Mesothelial cell of epicardium (in vitro differentiated cells): ENCODE measurements at regions not wholly inside any gene's neighbourhood (a gene's known extent, or its start where the extent isn't known, plus 50 kb on each side); places are given as distances from the start of the nearest gene placed in this dataset.

Experiments
- DNase-seq, 2 experiments: peaks; one replicate each; pipeline ENCODE4 v3.0.0; 2021; ENCODE audit warnings: low spot score in 2 of 2; ENCODE audit not compliant: unreplicated experiment in 2 of 2
- H3K27ac Mint-ChIP-seq: 2 replicates; pipeline ENCODE4 v1.8.0; 2021; ENCODE audit warnings: mixed read lengths
- H3K27me3 Mint-ChIP-seq: 2 replicates; pipeline ENCODE4 v1.8.0; 2021; ENCODE audit warnings: low read depth, mixed read lengths
- H3K36me3 Mint-ChIP-seq: 2 replicates; pipeline ENCODE4 v1.8.0; 2021; ENCODE audit warnings: mixed read lengths
- H3K4me1 Mint-ChIP-seq: 2 replicates; pipeline ENCODE4 v1.8.0; 2021; ENCODE audit warnings: mixed read lengths
- H3K4me3 Mint-ChIP-seq: 2 replicates; pipeline ENCODE4 v1.8.0; 2021; ENCODE audit warnings: mild to moderate bottlenecking, moderate library complexity, mixed read lengths
- H3K9me3 Mint-ChIP-seq: 2 replicates; pipeline ENCODE4 v1.8.0; 2021; ENCODE audit warnings: mixed read lengths
- TF ChIP-seq, protein P1 (sequence below): fragments of 200-600 bp; sonication (generic); IDR thresholded peaks from one replicate; pipeline ENCODE4 v1.5.0; 2021; ENCODE audit warnings: antibody characterized with exemption; ENCODE audit not compliant: unreplicated experiment

DNA sequence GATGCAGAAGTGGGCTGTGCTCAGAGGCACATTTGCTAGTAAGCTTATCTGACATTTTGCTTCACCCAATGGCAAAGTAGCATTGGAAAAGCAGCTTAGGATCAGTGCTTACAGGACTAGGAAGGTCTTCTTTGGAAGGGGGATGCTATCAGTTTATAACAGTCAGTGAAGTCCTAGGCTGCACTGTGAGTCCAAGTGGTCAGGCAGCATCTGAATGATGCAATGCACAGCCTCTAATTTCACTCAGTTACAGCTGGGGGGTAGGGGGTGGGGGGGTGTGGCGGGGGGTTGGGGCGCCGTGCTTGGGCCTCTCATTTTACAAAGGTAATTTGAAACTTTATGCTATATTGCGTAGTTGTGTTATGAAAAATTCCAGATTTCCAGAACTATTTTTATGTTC is 652.3 kb upstream of the MGMT start:
- Mint-ChIP-seq H3K36me3 (no peaks in the 10 kb centered on the region), H3K27me3 (peaks cover 30% of the 10 kb centered on the region), H3K4me1 (no peaks in the 10 kb centered on the region), H3K27ac (no peak overlapping the region), H3K9me3 (no peaks in the 10 kb centered on the region), H3K4me3 (no peak overlapping the region)
- TF ChIP-seq, protein P1, sequence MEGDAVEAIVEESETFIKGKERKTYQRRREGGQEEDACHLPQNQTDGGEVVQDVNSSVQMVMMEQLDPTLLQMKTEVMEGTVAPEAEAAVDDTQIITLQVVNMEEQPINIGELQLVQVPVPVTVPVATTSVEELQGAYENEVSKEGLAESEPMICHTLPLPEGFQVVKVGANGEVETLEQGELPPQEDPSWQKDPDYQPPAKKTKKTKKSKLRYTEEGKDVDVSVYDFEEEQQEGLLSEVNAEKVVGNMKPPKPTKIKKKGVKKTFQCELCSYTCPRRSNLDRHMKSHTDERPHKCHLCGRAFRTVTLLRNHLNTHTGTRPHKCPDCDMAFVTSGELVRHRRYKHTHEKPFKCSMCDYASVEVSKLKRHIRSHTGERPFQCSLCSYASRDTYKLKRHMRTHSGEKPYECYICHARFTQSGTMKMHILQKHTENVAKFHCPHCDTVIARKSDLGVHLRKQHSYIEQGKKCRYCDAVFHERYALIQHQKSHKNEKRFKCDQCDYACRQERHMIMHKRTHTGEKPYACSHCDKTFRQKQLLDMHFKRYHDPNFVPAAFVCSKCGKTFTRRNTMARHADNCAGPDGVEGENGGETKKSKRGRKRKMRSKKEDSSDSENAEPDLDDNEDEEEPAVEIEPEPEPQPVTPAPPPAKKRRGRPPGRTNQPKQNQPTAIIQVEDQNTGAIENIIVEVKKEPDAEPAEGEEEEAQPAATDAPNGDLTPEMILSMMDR, result no peak
- DNase-seq, result no peak

DNA sequence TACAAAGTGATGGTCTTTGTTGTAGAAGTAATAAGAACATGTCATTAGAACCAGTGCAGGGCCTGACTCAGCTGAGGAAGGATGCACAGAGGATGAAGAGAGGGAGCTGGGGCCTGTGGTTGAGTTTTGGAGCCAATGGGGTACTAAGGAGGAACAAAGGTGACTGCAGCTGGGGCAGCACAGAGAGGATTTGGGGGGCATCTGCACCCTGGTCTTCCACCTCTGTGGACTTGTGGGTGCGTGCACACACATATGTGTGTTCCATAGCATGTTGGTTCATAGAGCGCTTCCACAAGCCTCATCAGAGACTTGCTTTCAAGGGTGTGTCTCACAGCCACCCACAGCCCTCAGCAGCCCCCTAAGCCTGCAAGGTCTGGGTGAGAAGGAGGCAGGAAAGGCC is 650.3 kb upstream of the MGMT start:
- Mint-ChIP-seq H3K4me3 (no peak overlapping the region), H3K27ac (no peak overlapping the region), H3K36me3 (no peaks in the 10 kb centered on the region), H3K4me1 (no peaks in the 10 kb centered on the region), H3K9me3 (no peaks in the 10 kb centered on the region), H3K27me3 (peaks cover 20% of the 10 kb centered on the region)
- no peak for DNase-seq
- TF ChIP-seq, protein P1, result no peak

DNA sequence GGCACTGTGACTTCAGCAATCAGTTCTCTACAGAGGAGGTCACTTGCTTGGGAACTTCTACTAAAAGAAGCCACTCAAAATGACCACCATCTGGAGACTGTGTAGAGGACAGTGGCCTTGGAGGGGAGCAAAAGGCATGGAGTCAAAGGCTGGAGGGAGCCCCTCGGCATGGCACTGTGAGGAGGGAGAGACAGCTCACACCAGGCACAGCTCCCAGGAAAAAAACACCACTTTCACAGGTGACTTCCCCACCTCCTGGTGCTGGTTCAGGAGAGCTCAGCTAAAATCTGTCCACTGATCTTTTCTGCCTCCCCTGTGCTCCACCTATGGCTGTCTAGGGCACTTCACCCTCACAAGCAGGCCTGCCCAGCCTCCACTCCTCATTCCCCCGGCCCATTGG is 649.4 kb upstream of the MGMT start:
- TF ChIP-seq, protein P1, result no peak
- H3K9me3 Mint-ChIP-seq, result no peaks in the 10 kb centered on the region

DNA sequence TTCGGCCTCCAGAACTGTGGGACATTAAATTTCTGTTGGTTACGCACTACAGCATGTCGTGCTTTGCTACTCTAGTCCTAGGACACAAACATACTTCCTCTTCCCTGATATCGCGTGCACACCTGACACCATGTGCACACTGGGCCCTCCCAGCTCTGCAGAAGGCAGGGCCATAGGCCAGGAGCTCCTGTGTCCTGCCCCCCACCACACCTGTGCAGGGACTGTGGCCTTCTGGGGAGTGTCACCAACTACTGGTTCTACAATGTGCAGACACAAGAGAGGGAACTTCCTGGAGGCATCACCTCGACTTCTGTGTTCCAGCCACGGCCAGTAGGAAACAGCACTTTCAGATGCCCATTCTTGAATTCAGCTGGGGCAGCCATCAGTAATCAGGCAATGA is 646.4 kb upstream of the MGMT start:
- H3K9me3 Mint-ChIP-seq, result no peaks in the 10 kb centered on the region
- no peak overlapping the region for H3K4me3 Mint-ChIP-seq

More for the DNA sequence above, 649.4 kb upstream of the MGMT start:
- H3K36me3 Mint-ChIP-seq, result no peaks in the 10 kb centered on the region
- peaks cover 23% of the 10 kb centered on the region for H3K27me3 Mint-ChIP-seq
- no peaks in the 10 kb centered on the region for H3K4me1 Mint-ChIP-seq
- H3K4me3 Mint-ChIP-seq, result no peak overlapping the region
- no peak overlapping the region for H3K27ac Mint-ChIP-seq
- DNase-seq, result no peak

DNA sequence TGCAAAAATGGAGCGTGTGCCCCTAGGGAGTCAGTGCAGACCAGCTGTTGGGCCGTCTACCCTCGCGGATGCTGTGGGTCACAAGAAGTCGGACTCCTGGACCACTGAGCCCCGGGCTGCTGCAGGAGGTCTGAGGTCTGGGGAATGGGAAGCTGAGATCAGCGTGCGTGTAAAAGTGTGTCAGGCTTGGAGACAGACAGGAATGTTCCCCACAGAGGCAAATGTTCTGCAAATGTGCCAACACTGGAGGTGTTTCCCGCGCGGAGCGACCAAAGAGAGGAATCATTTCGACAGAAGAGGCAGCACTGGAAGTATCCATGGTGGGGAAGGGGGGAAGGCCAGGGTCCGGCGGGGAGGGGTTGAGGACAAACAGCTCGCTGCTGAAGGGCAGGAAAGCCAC is 643.8 kb upstream of the MGMT start:
- Mint-ChIP-seq H3K4me1 (peaks cover 8% of the 10 kb centered on the region), H3K9me3 (no peaks in the 10 kb centered on the region), H3K36me3 (no peaks in the 10 kb centered on the region), H3K4me3 (no peak overlapping the region), H3K27ac (no peak overlapping the region), H3K27me3 (peaks cover 43% of the 10 kb centered on the region)
- DNase-seq, result no peak
- TF ChIP-seq, protein P1, result no peak

More for the DNA sequence above, 646.4 kb upstream of the MGMT start:
- no peaks in the 10 kb centered on the region for H3K36me3 Mint-ChIP-seq
- H3K27ac Mint-ChIP-seq, result no peak overlapping the region
- peaks cover 31% of the 10 kb centered on the region for H3K27me3 Mint-ChIP-seq
- TF ChIP-seq, protein P1, result no peak
- peaks cover 2% of the 10 kb centered on the region for H3K4me1 Mint-ChIP-seq
- no peak for DNase-seq

DNA sequence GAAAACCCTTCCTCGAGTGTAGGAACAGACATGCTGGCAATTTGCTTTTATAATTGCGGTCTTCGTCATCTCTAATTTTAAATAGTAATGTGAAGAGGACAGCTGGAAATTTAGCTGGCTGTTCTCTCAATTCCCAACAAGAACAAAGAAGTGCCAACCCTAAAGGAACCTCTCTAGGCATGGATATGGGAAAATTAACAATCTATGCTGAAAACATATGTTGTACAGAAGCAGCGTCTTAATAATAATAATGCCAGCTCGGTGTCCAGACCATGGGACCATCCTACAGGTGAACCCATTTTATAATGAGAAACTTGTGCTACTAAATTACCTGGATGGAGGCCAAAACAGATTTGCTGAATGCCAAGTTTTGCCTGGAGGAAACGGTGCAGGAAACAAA is 641.4 kb upstream of the MGMT start:
- H3K27ac Mint-ChIP-seq, result no peak overlapping the region
- DNase-seq, result no peak
- H3K4me3 Mint-ChIP-seq, result no peak overlapping the region
- no peaks in the 10 kb centered on the region for H3K36me3 Mint-ChIP-seq
- peaks cover 49% of the 10 kb centered on the region for H3K27me3 Mint-ChIP-seq
- no peaks in the 10 kb centered on the region for H3K9me3 Mint-ChIP-seq
- TF ChIP-seq, protein P1, result no peak
- H3K4me1 Mint-ChIP-seq, result peaks cover 8% of the 10 kb centered on the region
